ENCODE measurements at regions not wholly inside any gene's neighbourhood (a gene's known extent, or its start where the extent isn't known, plus 50 kb on each side); places are given as distances from the start of the nearest gene placed in this dataset.
"Not testable (repeated sequence)": the region's sequence is repeated elsewhere in the genome, so short reads cannot be mapped to it uniquely, and the experiment has no call there.

GRCh38 chr15:91356083-91356482, 256.0 kb downstream of the SV2B start:
- no peak for DNase-seq

GRCh38 chr15:91357011-91357410, 257.0 kb downstream of the SV2B start:
- no peak for DNase-seq

- DNase-seq: no peak
Observed at GRCh38 chr15:91357486-91357885, 257.4 kb downstream of the SV2B start.

- DNase-seq: no peak
Observed at GRCh38 chr15:91358405-91358804, 258.3 kb downstream of the SV2B start.

GRCh38 chr15:91361696-91362095, 261.6 kb downstream of the SV2B start:
- not testable (repeated sequence) for DNase-seq

- DNase-seq: no peak
Observed at GRCh38 chr15:91366111-91366510, 266.1 kb downstream of the SV2B start.

- no peak for DNase-seq
Observed at GRCh38 chr15:91368611-91369010, 268.6 kb downstream of the SV2B start.

- DNase-seq: no peak
Observed at GRCh38 chr15:91369823-91370222, 269.8 kb downstream of the SV2B start.

GRCh38 chr15:91371345-91371744, 271.3 kb downstream of the SV2B start:
- not testable (repeated sequence) for DNase-seq

GRCh38 chr15:91374336-91374735, 274.3 kb downstream of the SV2B start:
- no peak for DNase-seq

- DNase-seq: no peak
Observed at GRCh38 chr15:91376038-91376437, 276.0 kb downstream of the SV2B start.

- peak; percentile 14 for DNase-seq
Observed at GRCh38 chr15:91380114-91380513, 280.1 kb downstream of the SV2B start.

- DNase-seq: no peak
Observed at GRCh38 chr15:91383532-91383931, 283.5 kb downstream of the SV2B start.

- DNase-seq: no peak
Observed at GRCh38 chr15:91384189-91384730, 284.2 kb downstream of the SV2B start.

GRCh38 chr15:91385311-91385710, 285.3 kb downstream of the SV2B start:
- DNase-seq: no peak

- DNase-seq: no peak
Observed at GRCh38 chr15:91393186-91393585, 293.1 kb downstream of the SV2B start.

- no peak for DNase-seq
Observed at GRCh38 chr15:91400481-91400880, 300.4 kb downstream of the SV2B start.

GRCh38 chr15:91407269-91407889, 307.3 kb downstream of the SV2B start:
- DNase-seq: peak; percentile 76

- DNase-seq: peak; percentile 4
Observed at GRCh38 chr15:91408476-91409076, 308.5 kb downstream of the SV2B start.

- DNase-seq: no peak
Observed at GRCh38 chr15:91409387-91409786, 309.3 kb downstream of the SV2B start.

- DNase-seq: no peak
Observed at GRCh38 chr15:91411586-91411985, 311.5 kb downstream of the SV2B start.

GRCh38 chr15:91412138-91412928, 312.3 kb downstream of the SV2B start:
- no peak for DNase-seq

- no peak for DNase-seq
Observed at GRCh38 chr15:91413142-91413541, 313.1 kb downstream of the SV2B start.

GRCh38 chr15:91414124-91414523, 314.1 kb downstream of the SV2B start:
- no peak for DNase-seq
